Neural progenitor cell (in vitro differentiated cells): ENCODE measurements at regions not wholly inside any gene's neighbourhood (a gene's known extent, or its start where the extent isn't known, plus 50 kb on each side); places are given as distances from the start of the nearest gene placed in this dataset.

Source experiments
- DNase-seq: peaks from one replicate; pipeline ENCODE4 v3.0.0-alpha.2; 2016; ENCODE audit warnings: low spot score
- H2AFZ ChIP-seq: fragments of 200-600 bp; sonication (generic); replicated peaks from 2 replicates; pipeline ENCODE4 v1.6.1; 2016; ENCODE audit warnings: antibody characterized with exemption
- H3F3A ChIP-seq: fragments of 200-600 bp; sonication (generic); 2 replicates; pipeline ENCODE4 v1.6.1; 2016; ENCODE audit warnings: antibody characterized with exemption, low read depth
- H3K27ac ChIP-seq: fragments of 200-600 bp; sonication (generic); 2 replicates; pipeline ENCODE4 v1.5.1; 2016; ENCODE audit warnings: mild to moderate bottlenecking
- H3K27me3 ChIP-seq: fragments of 200-600 bp; sonication (generic); 2 replicates; pipeline ENCODE4 v1.6.1; 2016; ENCODE audit warnings: mild to moderate bottlenecking, moderate library complexity
- H3K36me3 ChIP-seq: fragments of 200-600 bp; sonication (generic); 2 replicates; pipeline ENCODE4 v1.5.1; 2016
- H3K4me1 ChIP-seq: fragments of 200-600 bp; sonication (generic); 2 replicates; pipeline ENCODE4 v1.6.1; 2016; ENCODE audit warnings: mixed run types
- H3K4me2 ChIP-seq: fragments of 200-600 bp; sonication (generic); 2 replicates; pipeline ENCODE4 v1.6.1; 2016
- H3K4me3 ChIP-seq: fragments of 200-600 bp; sonication (generic); 2 replicates; pipeline ENCODE4 v1.5.1; 2016
- H3K79me2 ChIP-seq: fragments of 200-600 bp; sonication (generic); 2 replicates; pipeline ENCODE4 v1.6.1; 2016; ENCODE audit warnings: low read depth
- H3K9ac ChIP-seq: fragments of 200-600 bp; sonication (generic); 2 replicates; pipeline ENCODE4 v1.6.1; 2016
- H3K9me3 ChIP-seq: fragments of 200-600 bp; sonication (generic); 2 replicates; pipeline ENCODE4 v1.5.1; 2016; ENCODE audit warnings: low read depth
- H4K20me1 ChIP-seq: fragments of 200-600 bp; sonication (generic); 2 replicates; pipeline ENCODE4 v1.6.1; 2016; ENCODE audit warnings: low read depth
- H3K27ac Mint-ChIP-seq: 3 replicates; pipeline ENCODE4 v1.8.0; 2021; ENCODE audit warnings: mixed read lengths
- H3K27me3 Mint-ChIP-seq: 2 replicates; pipeline ENCODE4 v1.8.0; 2022; ENCODE audit warnings: low read depth, mild to moderate bottlenecking, inconsistent platforms, moderate library complexity, mixed read lengths; ENCODE audit not compliant: insufficient read depth
- H3K36me3 Mint-ChIP-seq: 3 replicates; pipeline ENCODE4 v1.8.0; 2021; ENCODE audit warnings: mixed read lengths
- H3K4me1 Mint-ChIP-seq: 3 replicates; pipeline ENCODE4 v1.8.0; 2021; ENCODE audit warnings: mixed read lengths
- H3K4me3 Mint-ChIP-seq: 3 replicates; pipeline ENCODE4 v1.8.0; 2021; ENCODE audit warnings: mild to moderate bottlenecking, moderate library complexity, mixed read lengths
- H3K9me3 Mint-ChIP-seq: 3 replicates; pipeline ENCODE4 v1.8.0; 2020; ENCODE audit warnings: mixed read lengths
- CTCF ChIP-seq: fragments of 200-600 bp; sonication (generic); IDR thresholded peaks from 2 replicates; pipeline ENCODE4 v1.5.1; 2017; ENCODE audit warnings: antibody characterized with exemption, mild to moderate bottlenecking
- EZH2 ChIP-seq: fragments of 200-600 bp; sonication (generic); IDR thresholded peaks from 2 replicates; pipeline ENCODE4 v1.6.1; 2017; ENCODE audit warnings: antibody characterized with exemption, mild to moderate bottlenecking, moderate library complexity
- EZH2phosphoT487 ChIP-seq: fragments of 200-600 bp; sonication (generic); IDR thresholded peaks from 2 replicates; pipeline ENCODE4 v1.6.1; 2017; ENCODE audit warnings: antibody characterized with exemption

GRCh38 chr3:179503152-179503551 is 51.9 kb upstream of the GNB4 start:
- H3K79me2 ChIP-seq: no peaks in the 10 kb centered on the region
- H4K20me1 ChIP-seq: no peaks in the 10 kb centered on the region
- H3K27me3 ChIP-seq: no peaks in the 10 kb centered on the region
- no peaks in the 10 kb centered on the region for H3F3A ChIP-seq
- TF ChIP-seq EZH2 (no peak), CTCF (no peak), EZH2phosphoT487 (no peak)
- no peak overlapping the region for H3K4me3 ChIP-seq
- Mint-ChIP-seq H3K27ac (no peak overlapping the region), H3K4me3 (no peak overlapping the region), H3K9me3 (peaks cover 6% of the 10 kb centered on the region), H3K4me1 (no peaks in the 10 kb centered on the region), H3K27me3 (peaks cover 7% of the 10 kb centered on the region), H3K36me3 (no peaks in the 10 kb centered on the region)
- no peak for DNase-seq
- no peak overlapping the region for H3K4me2 ChIP-seq
- H3K9ac ChIP-seq: no peak overlapping the region
- H2AFZ ChIP-seq: no peak overlapping the region
- H3K27ac ChIP-seq: no peak overlapping the region
- H3K36me3 ChIP-seq: no peaks in the 10 kb centered on the region
- no peaks in the 10 kb centered on the region for H3K4me1 ChIP-seq
- no peaks in the 10 kb centered on the region for H3K9me3 ChIP-seq

- Histone ChIP-seq H3K9me3 (no peaks in the 10 kb centered on the region), H3K4me3 (no peak overlapping the region), H3K4me2 (no peak overlapping the region), H4K20me1 (no peaks in the 10 kb centered on the region), H3K27ac (no peak overlapping the region), H3K79me2 (no peaks in the 10 kb centered on the region), H2AFZ (no peak overlapping the region), H3F3A (no peaks in the 10 kb centered on the region), H3K4me1 (no peaks in the 10 kb centered on the region), H3K27me3 (no peaks in the 10 kb centered on the region), H3K9ac (no peak overlapping the region), H3K36me3 (no peaks in the 10 kb centered on the region)
- Mint-ChIP-seq H3K4me3 (no peak overlapping the region), H3K36me3 (no peaks in the 10 kb centered on the region), H3K9me3 (peaks cover 6% of the 10 kb centered on the region), H3K4me1 (no peaks in the 10 kb centered on the region), H3K27me3 (peaks cover 7% of the 10 kb centered on the region), H3K27ac (no peak overlapping the region)
- no peak for DNase-seq
- TF ChIP-seq CTCF: no peak
- TF ChIP-seq EZH2: no peak
- TF ChIP-seq EZH2phosphoT487: no peak
These were observed 52.4 kb upstream of the GNB4 start for GRCh38 chr3:179503640-179504039.

- peaks cover 7% of the 10 kb centered on the region for H3K27me3 Mint-ChIP-seq
- H3K9ac ChIP-seq: no peak overlapping the region
- H3K4me3 Mint-ChIP-seq: no peak overlapping the region
- H4K20me1 ChIP-seq: no peaks in the 10 kb centered on the region
- no peak for TF ChIP-seq CTCF
- no peak for TF ChIP-seq EZH2phosphoT487
- no peak for TF ChIP-seq EZH2
- no peak for DNase-seq
- no peaks in the 10 kb centered on the region for H3K36me3 ChIP-seq
- no peaks in the 10 kb centered on the region for H3F3A ChIP-seq
- H3K4me1 Mint-ChIP-seq: no peaks in the 10 kb centered on the region
- no peak overlapping the region for H3K4me3 ChIP-seq
- no peak overlapping the region for H3K27ac Mint-ChIP-seq
- no peak overlapping the region for H3K27ac ChIP-seq
- no peaks in the 10 kb centered on the region for H3K27me3 ChIP-seq
- H3K4me1 ChIP-seq: no peaks in the 10 kb centered on the region
- H3K9me3 ChIP-seq: no peaks in the 10 kb centered on the region
- no peaks in the 10 kb centered on the region for H3K36me3 Mint-ChIP-seq
- H2AFZ ChIP-seq: no peak overlapping the region
- H3K4me2 ChIP-seq: no peak overlapping the region
- H3K9me3 Mint-ChIP-seq: peaks cover 3% of the 10 kb centered on the region
- H3K79me2 ChIP-seq: no peaks in the 10 kb centered on the region
These were observed 53.1 kb upstream of the GNB4 start for GRCh38 chr3:179504371-179504770.

- H3K27ac ChIP-seq: no peak overlapping the region
- H3K27ac Mint-ChIP-seq: no peak overlapping the region
- H3K4me3 ChIP-seq: no peak overlapping the region
- H3K36me3 Mint-ChIP-seq: no peaks in the 10 kb centered on the region
- no peak overlapping the region for H3K4me3 Mint-ChIP-seq
- no peak overlapping the region for H3K4me2 ChIP-seq
- H3K4me1 Mint-ChIP-seq: no peaks in the 10 kb centered on the region
- H3K79me2 ChIP-seq: no peaks in the 10 kb centered on the region
- no peaks in the 10 kb centered on the region for H3K9me3 ChIP-seq
- no peaks in the 10 kb centered on the region for H3K36me3 ChIP-seq
- DNase-seq: no peak
- no peaks in the 10 kb centered on the region for H3F3A ChIP-seq
- H3K27me3 ChIP-seq: no peaks in the 10 kb centered on the region
- H4K20me1 ChIP-seq: no peaks in the 10 kb centered on the region
- TF ChIP-seq EZH2phosphoT487: no peak
- no peak for TF ChIP-seq EZH2
- no peak for TF ChIP-seq CTCF
- H3K9ac ChIP-seq: no peak overlapping the region
- peaks cover 7% of the 10 kb centered on the region for H3K27me3 Mint-ChIP-seq
- no peak overlapping the region for H2AFZ ChIP-seq
- no peaks in the 10 kb centered on the region for H3K4me1 ChIP-seq
- no peaks in the 10 kb centered on the region for H3K9me3 Mint-ChIP-seq
These were observed 54.3 kb upstream of the GNB4 start for GRCh38 chr3:179505534-179505933.
